ENCODE measurements at regions not wholly inside any gene's neighbourhood (a gene's known extent, or its start where the extent isn't known, plus 50 kb on each side); places are given as distances from the start of the nearest gene placed in this dataset.
"Not testable (repeated sequence)": the region's sequence is repeated elsewhere in the genome, so short reads cannot be mapped to it uniquely, and the experiment has no call there.

- TF ChIP-seq CTCF (conservative IDR thresholded peaks at IDR 0.05; ENCODE audit: low read depth, low read length) = no peak
- no peak overlapping the region for H3K4me3 ChIP-seq (ENCODE audit: low read depth, low read length)
- no peak for DNase-seq (ENCODE audit: low read depth)
These were observed 470.7 kb downstream of the HTR1B start for GRCh38 chr6:76992553-76992952.

GRCh38 chr6:76984572-76984971 is 478.7 kb downstream of the HTR1B start:
- no peak for TF ChIP-seq CTCF (conservative IDR thresholded peaks at IDR 0.05; ENCODE audit: low read depth, low read length)
- no peak overlapping the region for H3K4me3 ChIP-seq (ENCODE audit: low read depth, low read length)
- no peak for DNase-seq (ENCODE audit: low read depth)

- TF ChIP-seq CTCF (conservative IDR thresholded peaks at IDR 0.05; ENCODE audit: low read depth, low read length) = no peak
- DNase-seq (ENCODE audit: low read depth) = no peak
- H3K4me3 ChIP-seq (ENCODE audit: low read depth, low read length) = no peak overlapping the region
These were observed 480.7 kb downstream of the HTR1B start for GRCh38 chr6:76982476-76983199.

GRCh38 chr6:76972474-76972873 is 490.8 kb downstream of the HTR1B start:
- H3K4me3 ChIP-seq (ENCODE audit: low read depth, low read length) = no peak overlapping the region
- no peak for DNase-seq (ENCODE audit: low read depth)
- TF ChIP-seq CTCF (conservative IDR thresholded peaks at IDR 0.05; ENCODE audit: low read depth, low read length) = no peak

- not testable (repeated sequence) for DNase-seq (ENCODE audit: low read depth); H3K4me3 ChIP-seq (ENCODE audit: low read depth, low read length)
These were observed 504.1 kb downstream of the HTR1B start for GRCh38 chr6:76959177-76959576.

- DNase-seq (ENCODE audit: low read depth) = no peak
- no peak for TF ChIP-seq CTCF (conservative IDR thresholded peaks at IDR 0.05; ENCODE audit: low read depth, low read length)
- H3K4me3 ChIP-seq (ENCODE audit: low read depth, low read length) = no peak overlapping the region
These were observed 520.9 kb downstream of the HTR1B start for GRCh38 chr6:76942203-76942966.

GRCh38 chr6:76940191-76940590 is 523.1 kb downstream of the HTR1B start:
- TF ChIP-seq CTCF (conservative IDR thresholded peaks at IDR 0.05; ENCODE audit: low read depth, low read length) = no peak
- peak; percentile 8 for DNase-seq (ENCODE audit: low read depth)
- no peak overlapping the region for H3K4me3 ChIP-seq (ENCODE audit: low read depth, low read length)
